NCI-H510A (cell line): ENCODE measurements at regions not wholly inside any gene's neighbourhood (a gene's known extent, or its start where the extent isn't known, plus 50 kb on each side); places are given as distances from the start of the nearest gene placed in this dataset.

ENCODE experiments used
- DNase-seq: peaks from one replicate; lab custom pipeline; 2025; lab: John Stamatoyannopoulos, UW

GRCh38 chr14:49527221-49527620, 59.0 kb downstream of the RPS29 start:
- DNase-seq: no peak

GRCh38 chr14:49526101-49526500, 60.1 kb downstream of the RPS29 start:
- DNase-seq: no peak

GRCh38 chr14:49516286-49516685, 69.9 kb downstream of the RPS29 start:
- no peak for DNase-seq

GRCh38 chr14:49512571-49512970, 73.6 kb downstream of the RPS29 start:
- no peak for DNase-seq

GRCh38 chr14:49512147-49512551, 74.0 kb downstream of the RPS29 start:
- no peak for DNase-seq

GRCh38 chr14:49508124-49508523, 78.1 kb downstream of the RPS29 start:
- no peak for DNase-seq

- no peak for DNase-seq
These were observed 79.5 kb downstream of the RPS29 start for GRCh38 chr14:49506650-49507049.

- DNase-seq: no peak
These were observed 81.0 kb downstream of the RPS29 start for GRCh38 chr14:49505041-49505766.

- peak; percentile 12 for DNase-seq
These were observed 88.3 kb downstream of the RPS29 start for GRCh38 chr14:49497725-49498348.

GRCh38 chr14:49497267-49497666, 88.9 kb downstream of the RPS29 start:
- DNase-seq: no peak

GRCh38 chr14:49494836-49495235, 91.3 kb downstream of the RPS29 start:
- DNase-seq: no peak

- DNase-seq: no peak
These were observed 92.6 kb downstream of the RPS29 start for GRCh38 chr14:49493557-49493956.

GRCh38 chr14:49492151-49492550, 94.0 kb downstream of the RPS29 start:
- no peak for DNase-seq

GRCh38 chr14:49489341-49489740, 96.8 kb downstream of the RPS29 start:
- DNase-seq: no peak

- DNase-seq: no peak
These were observed 98.9 kb downstream of the RPS29 start for GRCh38 chr14:49487238-49487637.

GRCh38 chr14:49485290-49485689, 100.9 kb downstream of the RPS29 start:
- DNase-seq: no peak

GRCh38 chr14:49484180-49484579, 102.0 kb downstream of the RPS29 start:
- no peak for DNase-seq

- no peak for DNase-seq
These were observed 102.9 kb downstream of the RPS29 start for GRCh38 chr14:49483268-49483667.

GRCh38 chr14:49480979-49481498, 105.1 kb downstream of the RPS29 start:
- no peak for DNase-seq

- DNase-seq: no peak
These were observed 106.0 kb downstream of the RPS29 start for GRCh38 chr14:49480053-49480760.

GRCh38 chr14:49479432-49479831, 106.7 kb downstream of the RPS29 start:
- no peak for DNase-seq

GRCh38 chr14:49478784-49479183, 107.4 kb downstream of the RPS29 start:
- no peak for DNase-seq

GRCh38 chr14:49467091-49467490, 119.1 kb downstream of the RPS29 start:
- no peak for DNase-seq
